ENCODE measurements at regions not wholly inside any gene's neighbourhood (a gene's known extent, or its start where the extent isn't known, plus 50 kb on each side); places are given as distances from the start of the nearest gene placed in this dataset.

GRCh38 chr2:194718881-194719280 is 938.1 kb upstream of the SLC39A10 start:
- H3K36me3 Mint-ChIP-seq: no peaks in the 10 kb centered on the region

DNA sequence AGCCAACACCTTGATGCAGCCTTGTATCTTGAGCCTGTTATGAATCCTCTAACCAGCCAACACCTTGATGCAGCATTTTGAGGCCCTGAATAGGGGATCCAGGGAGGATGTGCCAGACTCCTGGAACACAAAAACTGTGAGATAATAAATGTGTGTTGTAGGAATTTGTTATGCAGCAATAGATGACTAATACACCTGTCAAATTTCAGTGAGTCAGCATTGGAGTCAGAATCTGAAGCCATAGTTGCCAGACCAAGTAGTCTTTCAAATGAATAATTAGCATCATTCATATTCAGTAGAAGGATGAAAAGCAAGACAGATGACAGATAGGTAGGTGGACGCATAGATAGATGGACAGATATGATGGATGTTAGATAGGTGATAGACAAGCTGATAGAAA is 942.5 kb upstream of the SLC39A10 start:
- TF ChIP-seq, protein P1, sequence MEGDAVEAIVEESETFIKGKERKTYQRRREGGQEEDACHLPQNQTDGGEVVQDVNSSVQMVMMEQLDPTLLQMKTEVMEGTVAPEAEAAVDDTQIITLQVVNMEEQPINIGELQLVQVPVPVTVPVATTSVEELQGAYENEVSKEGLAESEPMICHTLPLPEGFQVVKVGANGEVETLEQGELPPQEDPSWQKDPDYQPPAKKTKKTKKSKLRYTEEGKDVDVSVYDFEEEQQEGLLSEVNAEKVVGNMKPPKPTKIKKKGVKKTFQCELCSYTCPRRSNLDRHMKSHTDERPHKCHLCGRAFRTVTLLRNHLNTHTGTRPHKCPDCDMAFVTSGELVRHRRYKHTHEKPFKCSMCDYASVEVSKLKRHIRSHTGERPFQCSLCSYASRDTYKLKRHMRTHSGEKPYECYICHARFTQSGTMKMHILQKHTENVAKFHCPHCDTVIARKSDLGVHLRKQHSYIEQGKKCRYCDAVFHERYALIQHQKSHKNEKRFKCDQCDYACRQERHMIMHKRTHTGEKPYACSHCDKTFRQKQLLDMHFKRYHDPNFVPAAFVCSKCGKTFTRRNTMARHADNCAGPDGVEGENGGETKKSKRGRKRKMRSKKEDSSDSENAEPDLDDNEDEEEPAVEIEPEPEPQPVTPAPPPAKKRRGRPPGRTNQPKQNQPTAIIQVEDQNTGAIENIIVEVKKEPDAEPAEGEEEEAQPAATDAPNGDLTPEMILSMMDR (IDR thresholded peaks at IDR 0.05): no peak
- Histone ChIP-seq H3K27ac (ENCODE audit: low read depth in 1 of 2, low read length in 2 of 2) (no peak overlapping the region), H2AFZ (ENCODE audit: insufficient read depth, low read depth, low read length, poor library complexity, severe bottlenecking) (no peak overlapping the region), H3K4me1 (ENCODE audit: control insufficient read depth in 1 of 2, insufficient read depth in 2 of 2, low read length in 2 of 2) (no peaks in the 10 kb centered on the region), H3K9me3 (replicated peaks in 1 of 2; ENCODE audit: control insufficient read depth in 1 of 2, insufficient read depth in 1 of 2, low read length in 2 of 2) (no peaks in the 10 kb centered on the region), H3K27me3 (ENCODE audit: control insufficient read depth in 2 of 2, insufficient read depth in 2 of 2, low read length in 2 of 2) (no peaks in the 10 kb centered on the region), H4K20me1 (ENCODE audit: insufficient read depth, low read length) (no peaks in the 10 kb centered on the region), H3K36me3 (replicated peaks in 1 of 2; ENCODE audit: control insufficient read depth in 1 of 2, insufficient read depth in 2 of 2, low read length in 2 of 2) (no peaks in the 10 kb centered on the region), H3K4me3 (replicated peaks in 1 of 3; ENCODE audit: low read depth in 2 of 3, low read length in 3 of 3) (no peak overlapping the region), H3K79me2 (ENCODE audit: insufficient read depth, low read length) (no peaks in the 10 kb centered on the region), H3K9ac (ENCODE audit: insufficient read depth, low read length, poor library complexity, severe bottlenecking) (no peak overlapping the region), H3K4me2 (replicated peaks; ENCODE audit: extremely low read depth, low read length, poor library complexity, severe bottlenecking) (no peak overlapping the region)
- Mint-ChIP-seq H3K9me3 (peaks cover 0 to 8% (median 2%) of the 10 kb centered on the region in 7 donors), H3K4me1 (no peaks in the 10 kb centered on the region), H3K36me3 (no peaks in the 10 kb centered on the region), H3K27me3 (ENCODE audit: low read depth in 3 of 3) (no peaks in the 10 kb centered on the region), H3K4me3 (no peak overlapping the region), H3K27ac (no peak overlapping the region)
- intact Hi-C loops (cut with micrococcal nuclease): no loop called here
- WGBS (ENCODE audit: insufficient coverage): 80% methylated on average over 1 of the region's 1 CpG
- DNase-seq: no peak

More at GRCh38 chr2:194718881-194719280, 938.1 kb upstream of the SLC39A10 start:
- Histone ChIP-seq H3K27ac (ENCODE audit: low read depth in 1 of 2, low read length in 2 of 2) (no peak overlapping the region), H3K4me2 (replicated peaks; ENCODE audit: extremely low read depth, low read length, poor library complexity, severe bottlenecking) (no peak overlapping the region), H3K4me1 (ENCODE audit: control insufficient read depth in 1 of 2, insufficient read depth in 2 of 2, low read length in 2 of 2) (no peaks in the 10 kb centered on the region), H3K27me3 (ENCODE audit: control insufficient read depth in 2 of 2, insufficient read depth in 2 of 2, low read length in 2 of 2) (no peaks in the 10 kb centered on the region), H3K79me2 (ENCODE audit: insufficient read depth, low read length) (no peaks in the 10 kb centered on the region), H3K36me3 (replicated peaks in 1 of 2; ENCODE audit: control insufficient read depth in 1 of 2, insufficient read depth in 2 of 2, low read length in 2 of 2) (no peaks in the 10 kb centered on the region), H3K4me3 (replicated peaks in 1 of 3; ENCODE audit: low read depth in 2 of 3, low read length in 3 of 3) (no peak overlapping the region), H3K9ac (ENCODE audit: insufficient read depth, low read length, poor library complexity, severe bottlenecking) (no peak overlapping the region), H4K20me1 (ENCODE audit: insufficient read depth, low read length) (no peaks in the 10 kb centered on the region), H2AFZ (ENCODE audit: insufficient read depth, low read depth, low read length, poor library complexity, severe bottlenecking) (no peak overlapping the region), H3K9me3 (replicated peaks in 1 of 2; ENCODE audit: control insufficient read depth in 1 of 2, insufficient read depth in 1 of 2, low read length in 2 of 2) (peaks cover 0 to 6% of the 10 kb centered on the region in 2 donors)
- DNase-seq: no peak
- TF ChIP-seq, protein P1 (IDR thresholded peaks at IDR 0.05): no peak
- no peak overlapping the region for H3K4me3 Mint-ChIP-seq
- H3K9me3 Mint-ChIP-seq: peaks cover 0 to 9% (median 4%) of the 10 kb centered on the region in 7 donors
- intact Hi-C loops (cut with micrococcal nuclease): no loop called here
- H3K27me3 Mint-ChIP-seq (ENCODE audit: low read depth in 3 of 3): no peaks in the 10 kb centered on the region
- no CpG with 5 or more reads among the region's 1 CpG for WGBS (ENCODE audit: insufficient coverage)
- H3K4me1 Mint-ChIP-seq: no peaks in the 10 kb centered on the region
- H3K27ac Mint-ChIP-seq: no peak overlapping the region

Data from CD14-positive monocyte (primary cell).